ENCODE measurements at regions not wholly inside any gene's neighbourhood (a gene's known extent, or its start where the extent isn't known, plus 50 kb on each side); places are given as distances from the start of the nearest gene placed in this dataset.

DNA sequence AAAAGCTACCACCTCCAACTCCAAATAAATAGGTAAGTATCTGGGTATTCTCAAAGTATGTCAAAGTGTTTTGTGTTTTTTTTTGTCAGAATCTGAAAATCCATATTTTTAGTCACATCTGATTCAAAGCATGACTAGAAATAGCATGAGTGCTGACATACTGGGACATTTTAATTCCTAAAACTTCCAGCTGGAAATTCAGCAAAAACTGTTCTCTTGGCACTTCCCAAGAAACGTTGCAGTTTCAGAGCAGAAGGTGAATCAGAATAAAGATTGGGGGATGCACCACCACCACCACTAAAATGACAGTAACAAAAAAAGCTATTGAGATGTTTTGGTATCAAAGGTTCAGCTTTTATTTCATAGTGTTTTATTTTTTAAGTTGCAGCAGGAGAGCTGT, 724.6 kb upstream of the CELF2 start:
- DNase-seq (ENCODE audit: low read depth in 1 of 2, low spot score in 1 of 2): no peak
- H3K27me3 ChIP-seq (ENCODE audit: insufficient read depth, poor library complexity, severe bottlenecking): no peaks in the 10 kb centered on the region
- TF ChIP-seq SPI1 (IDR thresholded peaks at IDR 0.05; ENCODE audit: borderline replicate concordance, low read depth) (no peak), POLR2AphosphoS5 (IDR thresholded peaks at IDR 0.05; ENCODE audit: low read depth) (no peak), GABPA (IDR thresholded peaks at IDR 0.05; ENCODE audit: low read depth) (no peak)
- TF ChIP-seq, protein P1, sequence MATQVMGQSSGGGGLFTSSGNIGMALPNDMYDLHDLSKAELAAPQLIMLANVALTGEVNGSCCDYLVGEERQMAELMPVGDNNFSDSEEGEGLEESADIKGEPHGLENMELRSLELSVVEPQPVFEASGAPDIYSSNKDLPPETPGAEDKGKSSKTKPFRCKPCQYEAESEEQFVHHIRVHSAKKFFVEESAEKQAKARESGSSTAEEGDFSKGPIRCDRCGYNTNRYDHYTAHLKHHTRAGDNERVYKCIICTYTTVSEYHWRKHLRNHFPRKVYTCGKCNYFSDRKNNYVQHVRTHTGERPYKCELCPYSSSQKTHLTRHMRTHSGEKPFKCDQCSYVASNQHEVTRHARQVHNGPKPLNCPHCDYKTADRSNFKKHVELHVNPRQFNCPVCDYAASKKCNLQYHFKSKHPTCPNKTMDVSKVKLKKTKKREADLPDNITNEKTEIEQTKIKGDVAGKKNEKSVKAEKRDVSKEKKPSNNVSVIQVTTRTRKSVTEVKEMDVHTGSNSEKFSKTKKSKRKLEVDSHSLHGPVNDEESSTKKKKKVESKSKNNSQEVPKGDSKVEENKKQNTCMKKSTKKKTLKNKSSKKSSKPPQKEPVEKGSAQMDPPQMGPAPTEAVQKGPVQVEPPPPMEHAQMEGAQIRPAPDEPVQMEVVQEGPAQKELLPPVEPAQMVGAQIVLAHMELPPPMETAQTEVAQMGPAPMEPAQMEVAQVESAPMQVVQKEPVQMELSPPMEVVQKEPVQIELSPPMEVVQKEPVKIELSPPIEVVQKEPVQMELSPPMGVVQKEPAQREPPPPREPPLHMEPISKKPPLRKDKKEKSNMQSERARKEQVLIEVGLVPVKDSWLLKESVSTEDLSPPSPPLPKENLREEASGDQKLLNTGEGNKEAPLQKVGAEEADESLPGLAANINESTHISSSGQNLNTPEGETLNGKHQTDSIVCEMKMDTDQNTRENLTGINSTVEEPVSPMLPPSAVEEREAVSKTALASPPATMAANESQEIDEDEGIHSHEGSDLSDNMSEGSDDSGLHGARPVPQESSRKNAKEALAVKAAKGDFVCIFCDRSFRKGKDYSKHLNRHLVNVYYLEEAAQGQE (IDR thresholded peaks at IDR 0.05; ENCODE audit: insufficient replicate concordance, low read depth): no peak
- TF ChIP-seq, protein P2, sequence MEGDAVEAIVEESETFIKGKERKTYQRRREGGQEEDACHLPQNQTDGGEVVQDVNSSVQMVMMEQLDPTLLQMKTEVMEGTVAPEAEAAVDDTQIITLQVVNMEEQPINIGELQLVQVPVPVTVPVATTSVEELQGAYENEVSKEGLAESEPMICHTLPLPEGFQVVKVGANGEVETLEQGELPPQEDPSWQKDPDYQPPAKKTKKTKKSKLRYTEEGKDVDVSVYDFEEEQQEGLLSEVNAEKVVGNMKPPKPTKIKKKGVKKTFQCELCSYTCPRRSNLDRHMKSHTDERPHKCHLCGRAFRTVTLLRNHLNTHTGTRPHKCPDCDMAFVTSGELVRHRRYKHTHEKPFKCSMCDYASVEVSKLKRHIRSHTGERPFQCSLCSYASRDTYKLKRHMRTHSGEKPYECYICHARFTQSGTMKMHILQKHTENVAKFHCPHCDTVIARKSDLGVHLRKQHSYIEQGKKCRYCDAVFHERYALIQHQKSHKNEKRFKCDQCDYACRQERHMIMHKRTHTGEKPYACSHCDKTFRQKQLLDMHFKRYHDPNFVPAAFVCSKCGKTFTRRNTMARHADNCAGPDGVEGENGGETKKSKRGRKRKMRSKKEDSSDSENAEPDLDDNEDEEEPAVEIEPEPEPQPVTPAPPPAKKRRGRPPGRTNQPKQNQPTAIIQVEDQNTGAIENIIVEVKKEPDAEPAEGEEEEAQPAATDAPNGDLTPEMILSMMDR (IDR thresholded peaks at IDR 0.05; ENCODE audit: insufficient read depth, low read length): no peak
- no peak overlapping the region for H3K27ac ChIP-seq (replicated peaks)
- H3K4me3 ChIP-seq (replicated peaks; ENCODE audit: insufficient read depth, low read length): no peak overlapping the region

DNA sequence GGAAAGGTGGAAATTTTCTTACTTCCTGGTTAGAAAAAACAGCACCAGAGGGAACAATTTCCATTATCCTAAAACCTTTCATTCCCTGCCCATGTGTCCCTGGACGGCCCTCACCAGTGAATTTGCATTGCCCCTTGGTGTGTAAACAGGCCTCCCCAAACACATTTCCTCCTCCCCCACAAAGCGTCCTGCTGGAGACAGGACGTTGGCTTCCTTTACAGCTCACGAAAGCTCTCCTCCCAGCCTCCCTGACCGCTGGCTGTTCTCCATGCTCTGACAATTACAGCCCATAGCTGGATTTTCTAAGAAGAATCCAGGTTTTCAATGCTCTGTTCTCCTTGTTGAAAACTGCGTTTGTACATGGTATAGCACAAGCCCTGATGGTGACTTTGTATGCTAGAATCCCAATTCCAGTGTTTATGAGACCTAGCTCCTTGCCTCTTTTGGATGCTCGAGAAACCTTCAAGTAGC, 724.2 kb upstream of the CELF2 start:
- no peak for DNase-seq (ENCODE audit: low read depth in 1 of 2, low spot score in 1 of 2)
- H3K4me3 ChIP-seq (replicated peaks; ENCODE audit: insufficient read depth, low read length): no peak overlapping the region
- TF ChIP-seq GABPA (IDR thresholded peaks at IDR 0.05; ENCODE audit: low read depth): no peak
- no peak for TF ChIP-seq SPI1 (IDR thresholded peaks at IDR 0.05; ENCODE audit: borderline replicate concordance, low read depth)
- TF ChIP-seq, protein P1 (IDR thresholded peaks at IDR 0.05; ENCODE audit: insufficient replicate concordance, low read depth): no peak
- TF ChIP-seq, protein P2 (IDR thresholded peaks at IDR 0.05; ENCODE audit: insufficient read depth, low read length): no peak
- TF ChIP-seq POLR2AphosphoS5 (IDR thresholded peaks at IDR 0.05; ENCODE audit: low read depth): no peak
- no peak overlapping the region for H3K27ac ChIP-seq (replicated peaks)
- no peaks in the 10 kb centered on the region for H3K27me3 ChIP-seq (ENCODE audit: insufficient read depth, poor library complexity, severe bottlenecking)

DNA sequence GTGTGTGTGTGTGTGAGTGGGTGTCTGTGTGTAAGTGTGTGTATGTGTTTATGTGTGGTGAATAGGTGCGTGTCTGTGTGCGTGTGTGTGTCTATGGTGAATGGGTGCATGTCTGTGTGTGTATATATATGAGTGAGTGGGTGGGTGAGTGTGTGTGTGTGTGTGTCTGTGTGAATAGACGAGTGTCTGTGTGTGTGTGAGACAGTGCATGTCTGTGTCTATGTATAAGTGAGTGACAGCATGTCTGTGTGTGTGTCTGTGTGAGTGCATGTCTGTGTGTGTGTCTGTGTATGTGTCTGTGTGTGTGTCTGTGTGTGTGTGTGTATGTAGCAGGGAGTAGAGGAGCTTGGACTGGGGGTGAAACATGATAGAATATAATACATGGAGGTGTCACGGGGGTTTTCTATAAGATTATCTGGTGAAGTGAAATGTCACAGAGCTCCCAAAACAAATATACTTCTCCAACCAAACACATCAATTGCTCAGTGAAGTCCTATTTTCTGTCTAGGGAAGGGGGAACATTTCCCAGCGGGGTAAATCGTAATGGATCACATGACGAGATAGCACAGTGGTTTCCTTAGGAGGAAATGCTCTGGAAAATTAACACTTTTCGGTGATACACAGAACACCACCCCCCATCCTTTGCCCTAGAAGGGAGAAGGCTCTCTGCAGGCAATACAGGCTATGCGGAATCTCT, 723.3 kb upstream of the CELF2 start:
- Histone ChIP-seq H3K4me3 (replicated peaks; ENCODE audit: insufficient read depth, low read length) (no peak overlapping the region), H3K27me3 (ENCODE audit: insufficient read depth, poor library complexity, severe bottlenecking) (no peaks in the 10 kb centered on the region), H3K27ac (replicated peaks) (no peak overlapping the region)
- DNase-seq (ENCODE audit: low read depth in 1 of 2, low spot score in 1 of 2): no peak
- no peak for TF ChIP-seq POLR2AphosphoS5 (IDR thresholded peaks at IDR 0.05; ENCODE audit: low read depth)

DNA sequence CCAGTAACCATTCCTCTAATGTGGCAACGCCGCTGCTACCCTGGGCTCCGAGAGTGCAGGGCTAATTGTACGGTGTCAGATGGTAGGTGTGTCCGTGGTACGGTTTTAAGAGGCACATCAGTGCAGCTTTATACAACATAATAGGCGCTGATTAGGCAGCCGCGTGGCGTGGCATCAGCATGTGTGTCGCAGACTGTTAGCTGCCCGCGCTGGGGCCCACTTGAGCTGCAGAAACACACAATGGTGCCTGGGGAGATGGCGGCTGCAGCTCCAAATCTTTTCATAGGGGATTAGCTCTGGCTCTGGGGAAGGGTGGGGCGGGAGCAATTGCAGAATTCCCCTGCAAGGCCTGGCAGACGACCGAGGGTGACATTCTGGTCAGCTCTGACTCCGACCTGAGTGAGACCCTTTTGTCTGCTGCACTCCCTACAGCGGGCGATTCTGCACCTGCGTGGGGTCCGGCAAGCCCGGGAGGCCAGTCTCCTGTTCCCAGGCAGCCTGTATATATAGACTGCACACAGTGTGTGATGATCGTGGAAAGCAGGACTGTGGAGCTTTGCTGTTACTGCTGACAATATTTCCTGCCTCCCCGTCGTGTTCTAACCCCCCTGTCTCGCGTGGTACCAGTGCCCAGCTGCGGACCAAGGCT, 722.7 kb upstream of the CELF2 start:
- H3K27ac ChIP-seq (replicated peaks): no peak overlapping the region
- TF ChIP-seq, protein P1 (IDR thresholded peaks at IDR 0.05; ENCODE audit: insufficient replicate concordance, low read depth): no peak
- no peak for TF ChIP-seq POLR2AphosphoS5 (IDR thresholded peaks at IDR 0.05; ENCODE audit: low read depth)
- TF ChIP-seq, protein P2 (IDR thresholded peaks at IDR 0.05; ENCODE audit: insufficient read depth, low read length): no peak
- no peak for TF ChIP-seq SPI1 (IDR thresholded peaks at IDR 0.05; ENCODE audit: borderline replicate concordance, low read depth)
- no peak for TF ChIP-seq GABPA (IDR thresholded peaks at IDR 0.05; ENCODE audit: low read depth)
- no peaks in the 10 kb centered on the region for H3K27me3 ChIP-seq (ENCODE audit: insufficient read depth, poor library complexity, severe bottlenecking)
- no peak overlapping the region for H3K4me3 ChIP-seq (replicated peaks; ENCODE audit: insufficient read depth, low read length)
- no peak for DNase-seq (ENCODE audit: low read depth in 1 of 2, low spot score in 1 of 2)

Data from HL-60 (cell line).